ENCODE measurements at regions not wholly inside any gene's neighbourhood (a gene's known extent, or its start where the extent isn't known, plus 50 kb on each side); places are given as distances from the start of the nearest gene placed in this dataset.

DNA sequence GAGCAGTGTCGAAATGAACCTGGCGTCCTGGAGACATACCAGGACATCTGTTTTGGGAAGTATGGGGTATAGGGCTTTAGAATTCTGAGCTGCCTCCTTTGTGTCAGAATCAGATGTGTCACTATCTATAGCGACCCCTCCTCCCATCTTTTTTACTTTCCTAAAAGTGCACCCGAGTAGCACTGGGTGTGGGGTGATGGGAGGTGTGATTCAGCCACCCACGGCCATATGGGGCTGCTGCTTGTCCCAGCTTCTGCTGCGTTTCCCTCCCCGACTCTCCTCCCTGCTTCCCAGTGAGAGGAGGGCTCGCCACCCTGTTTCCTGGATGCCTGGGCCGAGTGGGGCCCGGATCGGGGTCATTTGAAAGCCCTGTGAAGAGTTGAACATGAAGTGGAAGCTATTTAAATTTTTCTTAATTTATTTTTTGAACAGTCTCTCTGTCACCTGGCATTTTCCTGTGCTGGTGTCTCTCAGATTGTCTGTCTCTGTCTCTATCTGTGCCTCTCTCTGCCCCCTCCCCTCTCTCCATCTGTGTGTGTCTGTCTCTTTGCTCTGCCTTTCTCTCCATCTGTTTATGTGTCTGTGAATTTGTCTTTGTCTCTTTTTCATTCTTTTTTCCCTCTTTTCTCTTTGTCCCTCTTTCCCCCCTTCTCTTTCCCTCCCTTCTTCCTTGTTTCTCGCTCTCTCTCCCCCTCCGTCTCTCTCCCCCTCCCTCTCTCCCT is 638.8 kb upstream of the EEF2KMT start:
- DNase-seq (ENCODE audit: low spot score): no peak
- Mint-ChIP-seq H3K27me3 (ENCODE audit: low read depth) (no peaks in the 10 kb centered on the region), H3K4me3 (ENCODE audit: unreplicated experiment) (no peak overlapping the region), H3K36me3 (ENCODE audit: low read depth) (no peaks in the 10 kb centered on the region), H3K9me3 (ENCODE audit: low read depth) (peaks cover 48% of the 10 kb centered on the region), H3K4me1 (ENCODE audit: low read depth) (no peaks in the 10 kb centered on the region), H3K27ac (ENCODE audit: unreplicated experiment) (no peak overlapping the region)
- TF ChIP-seq, protein P1, sequence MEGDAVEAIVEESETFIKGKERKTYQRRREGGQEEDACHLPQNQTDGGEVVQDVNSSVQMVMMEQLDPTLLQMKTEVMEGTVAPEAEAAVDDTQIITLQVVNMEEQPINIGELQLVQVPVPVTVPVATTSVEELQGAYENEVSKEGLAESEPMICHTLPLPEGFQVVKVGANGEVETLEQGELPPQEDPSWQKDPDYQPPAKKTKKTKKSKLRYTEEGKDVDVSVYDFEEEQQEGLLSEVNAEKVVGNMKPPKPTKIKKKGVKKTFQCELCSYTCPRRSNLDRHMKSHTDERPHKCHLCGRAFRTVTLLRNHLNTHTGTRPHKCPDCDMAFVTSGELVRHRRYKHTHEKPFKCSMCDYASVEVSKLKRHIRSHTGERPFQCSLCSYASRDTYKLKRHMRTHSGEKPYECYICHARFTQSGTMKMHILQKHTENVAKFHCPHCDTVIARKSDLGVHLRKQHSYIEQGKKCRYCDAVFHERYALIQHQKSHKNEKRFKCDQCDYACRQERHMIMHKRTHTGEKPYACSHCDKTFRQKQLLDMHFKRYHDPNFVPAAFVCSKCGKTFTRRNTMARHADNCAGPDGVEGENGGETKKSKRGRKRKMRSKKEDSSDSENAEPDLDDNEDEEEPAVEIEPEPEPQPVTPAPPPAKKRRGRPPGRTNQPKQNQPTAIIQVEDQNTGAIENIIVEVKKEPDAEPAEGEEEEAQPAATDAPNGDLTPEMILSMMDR (IDR thresholded peaks at IDR 0.05): no peak

GRCh38 chr16:5735444-5735843 is 637.8 kb upstream of the EEF2KMT start:
- no peaks in the 10 kb centered on the region for H3K4me1 Mint-ChIP-seq (ENCODE audit: low read depth)

GRCh38 chr16:5730783-5731182 is 633.2 kb upstream of the EEF2KMT start:
- H3K4me1 Mint-ChIP-seq (ENCODE audit: low read depth): no peaks in the 10 kb centered on the region
- no peak overlapping the region for H3K4me3 Mint-ChIP-seq (ENCODE audit: unreplicated experiment)
- no peaks in the 10 kb centered on the region for H3K27me3 Mint-ChIP-seq (ENCODE audit: low read depth)
- DNase-seq (ENCODE audit: low spot score): no peak
- H3K27ac Mint-ChIP-seq (ENCODE audit: unreplicated experiment): no peak overlapping the region
- H3K36me3 Mint-ChIP-seq (ENCODE audit: low read depth): no peaks in the 10 kb centered on the region
- peaks cover 38% of the 10 kb centered on the region for H3K9me3 Mint-ChIP-seq (ENCODE audit: low read depth)
- TF ChIP-seq, protein P1 (IDR thresholded peaks at IDR 0.05): no peak

More at GRCh38 chr16:5735444-5735843, 637.8 kb upstream of the EEF2KMT start:
- TF ChIP-seq, protein P1 (IDR thresholded peaks at IDR 0.05): no peak
- Mint-ChIP-seq H3K27ac (ENCODE audit: unreplicated experiment) (no peak overlapping the region), H3K9me3 (ENCODE audit: low read depth) (peaks cover 40% of the 10 kb centered on the region), H3K36me3 (ENCODE audit: low read depth) (no peaks in the 10 kb centered on the region), H3K27me3 (ENCODE audit: low read depth) (no peaks in the 10 kb centered on the region), H3K4me3 (ENCODE audit: unreplicated experiment) (no peak overlapping the region)
- DNase-seq (ENCODE audit: low spot score): no peak

- TF ChIP-seq, protein P1 (IDR thresholded peaks at IDR 0.05): no peak
- no peaks in the 10 kb centered on the region for H3K4me1 Mint-ChIP-seq (ENCODE audit: low read depth)
- no peak overlapping the region for H3K4me3 Mint-ChIP-seq (ENCODE audit: unreplicated experiment)
- no peak for DNase-seq (ENCODE audit: low spot score)
- no peaks in the 10 kb centered on the region for H3K27me3 Mint-ChIP-seq (ENCODE audit: low read depth)
- H3K36me3 Mint-ChIP-seq (ENCODE audit: low read depth): no peaks in the 10 kb centered on the region
- no peak overlapping the region for H3K27ac Mint-ChIP-seq (ENCODE audit: unreplicated experiment)
- H3K9me3 Mint-ChIP-seq (ENCODE audit: low read depth): peaks cover 51% of the 10 kb centered on the region
Measured at GRCh38 chr16:5722116-5722619, 624.6 kb upstream of the EEF2KMT start.

DNA sequence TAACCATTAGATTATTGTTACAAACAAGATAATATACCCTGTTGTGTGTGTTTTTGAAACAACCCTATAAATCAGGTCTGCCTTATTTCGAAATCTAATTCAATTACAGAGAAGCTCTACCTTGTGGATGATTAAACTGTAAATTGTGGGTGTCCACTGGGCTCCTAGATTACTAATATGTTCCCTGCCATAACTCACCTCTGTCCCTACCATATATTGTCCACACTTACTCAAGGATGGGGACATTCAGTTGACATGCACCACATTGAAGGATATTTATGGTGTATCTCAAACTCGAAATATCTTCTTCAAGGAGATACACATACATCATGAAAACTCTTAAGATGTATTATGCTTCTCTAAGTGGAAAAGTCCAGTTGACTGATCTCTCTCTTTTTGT is 617.6 kb upstream of the EEF2KMT start:
- TF ChIP-seq, protein P1 (IDR thresholded peaks at IDR 0.05): no peak
- Mint-ChIP-seq H3K9me3 (ENCODE audit: low read depth) (peaks cover 58% of the 10 kb centered on the region), H3K4me3 (ENCODE audit: unreplicated experiment) (no peak overlapping the region), H3K27me3 (ENCODE audit: low read depth) (no peaks in the 10 kb centered on the region), H3K36me3 (ENCODE audit: low read depth) (no peaks in the 10 kb centered on the region), H3K4me1 (ENCODE audit: low read depth) (no peaks in the 10 kb centered on the region), H3K27ac (ENCODE audit: unreplicated experiment) (no peak overlapping the region)
- DNase-seq (ENCODE audit: low spot score): no peak

All from chondrocyte (in vitro differentiated cells).